Fibroblast of lung (primary cell): ENCODE measurements at regions not wholly inside any gene's neighbourhood (a gene's known extent, or its start where the extent isn't known, plus 50 kb on each side); places are given as distances from the start of the nearest gene placed in this dataset.

Experiments
- CTCF ChIP-seq, 2 donors: IDR thresholded peaks in 1 of 2; conservative IDR thresholded peaks in 1 of 2; 1 replicate in 1 of 2; 2 replicates in 1 of 2; pipeline ENCODE4 v1.5.1; 2011 to 2012; ENCODE audit warnings: low read length in 2 of 2, control low read depth in 1 of 2, inconsistent platforms in 1 of 2, low read depth in 1 of 2, mild to moderate bottlenecking in 1 of 2
- EZH2 ChIP-seq: IDR thresholded peaks from 2 replicates; pipeline ENCODE4 v1.5.1; 2012; ENCODE audit warnings: low read length, control low read depth, mild to moderate bottlenecking; ENCODE audit errors: missing control alignments

- no peak for TF ChIP-seq CTCF (conservative IDR thresholded peaks at IDR 0.05 in 1 of 2, IDR thresholded peaks at IDR 0.05 in 1 of 2; ENCODE audit: low read depth in 1 of 2, low read length in 2 of 2)
- TF ChIP-seq EZH2: no peak
These were observed 179.7 kb downstream of the NPIPB11 start for GRCh38 chr16:29226782-29227181.
